ENCODE measurements at regions not wholly inside any gene's neighbourhood (a gene's known extent, or its start where the extent isn't known, plus 50 kb on each side); places are given as distances from the start of the nearest gene placed in this dataset.

- TF ChIP-seq, protein P1, sequence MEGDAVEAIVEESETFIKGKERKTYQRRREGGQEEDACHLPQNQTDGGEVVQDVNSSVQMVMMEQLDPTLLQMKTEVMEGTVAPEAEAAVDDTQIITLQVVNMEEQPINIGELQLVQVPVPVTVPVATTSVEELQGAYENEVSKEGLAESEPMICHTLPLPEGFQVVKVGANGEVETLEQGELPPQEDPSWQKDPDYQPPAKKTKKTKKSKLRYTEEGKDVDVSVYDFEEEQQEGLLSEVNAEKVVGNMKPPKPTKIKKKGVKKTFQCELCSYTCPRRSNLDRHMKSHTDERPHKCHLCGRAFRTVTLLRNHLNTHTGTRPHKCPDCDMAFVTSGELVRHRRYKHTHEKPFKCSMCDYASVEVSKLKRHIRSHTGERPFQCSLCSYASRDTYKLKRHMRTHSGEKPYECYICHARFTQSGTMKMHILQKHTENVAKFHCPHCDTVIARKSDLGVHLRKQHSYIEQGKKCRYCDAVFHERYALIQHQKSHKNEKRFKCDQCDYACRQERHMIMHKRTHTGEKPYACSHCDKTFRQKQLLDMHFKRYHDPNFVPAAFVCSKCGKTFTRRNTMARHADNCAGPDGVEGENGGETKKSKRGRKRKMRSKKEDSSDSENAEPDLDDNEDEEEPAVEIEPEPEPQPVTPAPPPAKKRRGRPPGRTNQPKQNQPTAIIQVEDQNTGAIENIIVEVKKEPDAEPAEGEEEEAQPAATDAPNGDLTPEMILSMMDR (IDR thresholded peaks at IDR 0.05; ENCODE audit: control insufficient read depth, extremely low read depth, insufficient read depth), result no peak
- no peak overlapping the region for H3K4me3 ChIP-seq (ENCODE audit: low read depth, low read length)
- DNase-seq (ENCODE audit: low read depth), result no peak
Measured at GRCh38 chr15:98420837-98421236, 227.5 kb upstream of the IGF1R start.

- TF ChIP-seq, protein P1 (IDR thresholded peaks at IDR 0.05; ENCODE audit: control insufficient read depth, extremely low read depth, insufficient read depth), result peak; percentile 96
- peak overlapping the region; percentile 23 for H3K4me3 ChIP-seq (ENCODE audit: low read depth, low read length)
- DNase-seq (ENCODE audit: low read depth), result no peak
Measured at GRCh38 chr15:98421419-98422129, 226.8 kb upstream of the IGF1R start.

DNA sequence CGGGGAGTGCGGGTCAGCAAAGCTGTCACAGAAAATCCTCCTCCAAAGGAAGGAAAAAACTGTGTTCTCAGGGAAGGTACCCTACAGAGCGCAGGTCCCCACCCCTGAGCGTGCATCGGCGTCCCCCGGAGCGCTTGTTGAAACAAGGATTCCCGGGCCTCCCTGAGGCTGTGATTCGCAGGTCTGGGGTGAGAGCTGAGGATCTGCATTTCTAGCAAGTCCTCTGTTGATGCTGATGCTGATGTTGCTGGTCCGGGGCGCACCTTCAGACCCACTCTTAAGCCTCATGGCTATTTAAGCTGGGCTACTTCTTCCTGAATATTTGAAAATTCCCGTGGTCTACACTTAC, 226.2 kb upstream of the IGF1R start:
- TF ChIP-seq, protein P1 (IDR thresholded peaks at IDR 0.05; ENCODE audit: control insufficient read depth, extremely low read depth, insufficient read depth), result no peak
- no peak overlapping the region for H3K4me3 ChIP-seq (ENCODE audit: low read depth, low read length)
- DNase-seq (ENCODE audit: low read depth), result no peak

DNA sequence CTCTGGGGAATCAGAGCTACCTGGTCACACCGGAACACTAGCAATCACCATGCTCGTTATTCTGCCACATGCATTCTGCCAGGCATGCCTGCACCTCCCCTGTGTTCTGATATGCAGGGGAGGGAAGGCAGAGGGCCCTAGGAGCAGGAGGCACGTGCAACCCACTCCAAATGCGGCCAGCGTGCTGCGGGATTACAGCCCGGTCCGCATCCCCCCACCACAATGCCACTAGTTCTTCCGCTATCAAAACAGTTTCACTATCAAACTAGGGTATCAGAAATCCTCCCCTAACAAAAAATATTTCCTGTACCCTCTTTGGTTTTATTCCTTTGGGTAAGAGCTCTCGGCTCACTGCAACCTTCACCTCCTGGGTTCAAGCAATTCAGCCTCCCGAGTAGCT, 223.2 kb upstream of the IGF1R start:
- no peak for DNase-seq (ENCODE audit: low read depth)
- TF ChIP-seq, protein P1 (IDR thresholded peaks at IDR 0.05; ENCODE audit: control insufficient read depth, extremely low read depth, insufficient read depth), result no peak

DNA sequence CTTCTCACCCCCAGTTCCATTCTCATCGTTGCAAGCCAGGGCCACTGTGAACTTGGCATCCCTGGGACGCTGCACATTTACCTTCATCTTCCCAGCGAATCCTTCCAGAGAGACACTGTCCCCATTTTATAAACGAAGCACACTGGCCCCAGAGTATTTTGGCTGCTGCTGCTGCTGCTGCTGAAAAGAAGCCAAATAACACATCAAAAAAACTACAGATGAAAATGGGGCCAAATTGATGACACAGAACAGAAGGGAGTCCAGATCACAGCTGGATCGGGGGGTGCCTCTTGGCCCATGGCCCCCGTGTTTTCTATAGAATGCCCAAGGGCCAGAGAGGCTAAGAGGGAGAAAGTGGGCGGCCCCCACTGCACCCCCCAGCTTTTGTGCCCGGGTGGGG, 221.0 kb upstream of the IGF1R start:
- DNase-seq (ENCODE audit: low read depth), result no peak
- TF ChIP-seq, protein P1 (IDR thresholded peaks at IDR 0.05; ENCODE audit: control insufficient read depth, extremely low read depth, insufficient read depth), result no peak
- H3K4me3 ChIP-seq (ENCODE audit: low read depth, low read length), result no peak overlapping the region

More for the DNA sequence above, 223.2 kb upstream of the IGF1R start:
- H3K4me3 ChIP-seq (ENCODE audit: low read depth, low read length), result no peak overlapping the region

GRCh38 chr15:98428253-98428989, 219.9 kb upstream of the IGF1R start:
- TF ChIP-seq, protein P1 (IDR thresholded peaks at IDR 0.05; ENCODE audit: control insufficient read depth, extremely low read depth, insufficient read depth), result peak; percentile 79
- peak overlapping the region; percentile 46 for H3K4me3 ChIP-seq (ENCODE audit: low read depth, low read length)
- DNase-seq (ENCODE audit: low read depth), result no peak

All from LNCaP clone FGC (cell line).